ENCODE measurements at regions not wholly inside any gene's neighbourhood (a gene's known extent, or its start where the extent isn't known, plus 50 kb on each side); places are given as distances from the start of the nearest gene placed in this dataset.

- no CpG with 5 or more reads among the region's 2 CpGs for WGBS (ENCODE audit: extremely low coverage, insufficient read length, low lambda C conversion rate)
- Histone ChIP-seq H2BK20ac (ENCODE audit: low read depth, low read length, poor library complexity, severe bottlenecking) (no peak overlapping the region), H2BK15ac (ENCODE audit: low read depth, low read length) (no peak overlapping the region), H2AK5ac (ENCODE audit: insufficient read length, low read length) (no peak overlapping the region), H2BK5ac (ENCODE audit: insufficient read length, low read length) (no peak overlapping the region), H3K23ac (ENCODE audit: insufficient read length, low read depth, low read length) (no peak overlapping the region), H3K9me3 (ENCODE audit: control insufficient read depth, low read depth, low read length) (no peaks in the 10 kb centered on the region), H3K4me2 (ENCODE audit: insufficient read depth, insufficient read length, low read length) (no peak overlapping the region), H4K20me1 (ENCODE audit: control insufficient read depth, insufficient read depth, insufficient read length) (no peaks in the 10 kb centered on the region), H2BK120ac (ENCODE audit: low read depth, low read length, poor library complexity, severe bottlenecking) (no peak overlapping the region), H3K27me3 (ENCODE audit: insufficient read depth, low read length) (no peaks in the 10 kb centered on the region), H2BK12ac (ENCODE audit: insufficient read length, low read depth, low read length) (no peak overlapping the region), H3T11ph (ENCODE audit: low read length) (no peak overlapping the region), H4K91ac (ENCODE audit: insufficient read length, low read depth, low read length) (no peak overlapping the region), H4K5ac (ENCODE audit: insufficient read length, low read depth, low read length) (no peak overlapping the region), H2AFZ (ENCODE audit: low read length) (no peak overlapping the region), H4K8ac (replicated peaks; ENCODE audit: insufficient read length, low read depth, low read length) (no peak overlapping the region), H3K4ac (ENCODE audit: low read depth, low read length) (no peak overlapping the region), H3K27ac (ENCODE audit: insufficient read length, low read depth, low read length) (no peak overlapping the region), H3K79me2 (ENCODE audit: insufficient read depth, low read length) (0 out of 2 replicates have a peak, but pooled peaks cover 1% of the 10 kb centered on the region), H3K9ac (ENCODE audit: extremely low read depth, insufficient read length, low read length) (no peak overlapping the region), H3K23me2 (ENCODE audit: insufficient read length, low read depth, low read length, poor library complexity, severe bottlenecking) (no peaks in the 10 kb centered on the region), H3K56ac (ENCODE audit: insufficient read length, low read depth, low read length) (no peak overlapping the region), H3K79me1 (ENCODE audit: insufficient read depth, low read depth, low read length, poor library complexity, severe bottlenecking) (no peaks in the 10 kb centered on the region), H3K18ac (ENCODE audit: insufficient read length, low read depth, low read length) (no peak overlapping the region), H3K14ac (ENCODE audit: insufficient read depth, low read length) (no peak overlapping the region), H3K4me1 (ENCODE audit: insufficient read depth, low read length) (peaks cover 3% of the 10 kb centered on the region; the same call in 1 of the 2 replicates)
- Mint-ChIP-seq H3K27me3 (ENCODE audit: low read depth) (no peaks in the 10 kb centered on the region), H3K36me3 (ENCODE audit: insufficient read depth in 1 of 3, low read depth in 3 of 3) (peaks cover 0 to 5% (median 0%) of the 10 kb centered on the region in 3 experiments; a peak in 3 of 7 replicates), H3K4me3 (no peak overlapping the region), H3K9me3 (no peaks in the 10 kb centered on the region), H3K27ac (no peak overlapping the region), H3K4me1 (peaks cover 10 to 14% of the 10 kb centered on the region in 2 experiments)
- TF ChIP-seq CTCF (conservative IDR thresholded peaks at IDR 0.05): no peak
- no peak for DNase-seq
Observed at GRCh38 chr2:7858624-7859023, 823.2 kb upstream of the ID2 start.

Measured in H9 (cell line).